ENCODE measurements at regions not wholly inside any gene's neighbourhood (a gene's known extent, or its start where the extent isn't known, plus 50 kb on each side); places are given as distances from the start of the nearest gene placed in this dataset.
"Not testable (repeated sequence)": the region's sequence is repeated elsewhere in the genome, so short reads cannot be mapped to it uniquely, and the experiment has no call there.

DNA sequence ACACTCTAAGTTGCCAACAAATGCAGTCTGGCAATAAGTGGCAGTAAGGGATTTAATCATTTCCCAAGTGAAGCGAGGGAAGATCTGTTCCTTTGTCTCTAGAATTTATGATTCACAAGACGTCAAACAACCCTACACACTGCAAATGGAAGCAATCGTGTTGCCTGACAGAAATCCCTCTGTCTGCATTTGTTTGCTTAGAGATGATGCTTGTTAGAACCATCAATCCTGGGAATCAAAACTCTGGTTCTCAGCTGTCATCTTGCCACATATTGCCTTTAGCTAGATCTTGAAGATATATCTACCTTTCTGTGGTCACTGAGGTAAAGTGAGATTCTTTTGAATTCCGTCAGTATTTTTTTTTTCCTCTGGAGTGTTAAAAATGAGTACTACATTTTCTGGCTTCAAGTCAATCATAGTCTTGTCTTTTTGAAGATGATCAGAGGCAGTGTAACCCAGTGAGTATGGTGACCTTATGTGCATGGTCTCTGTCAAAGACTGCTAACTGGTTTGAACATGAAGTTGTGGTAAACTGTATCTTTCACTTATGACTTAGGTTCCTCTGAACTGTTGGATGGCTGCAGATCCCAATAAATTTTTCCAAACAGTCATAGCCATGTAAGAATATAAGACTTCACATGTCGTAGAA lies 106.4 kb upstream of the STARD4 start:
- H3K4me1 Mint-ChIP-seq (ENCODE audit: low read depth) = peaks cover 9% of the 10 kb centered on the region
- no peaks in the 10 kb centered on the region for H3K9me3 Mint-ChIP-seq
- no peak overlapping the region for H3K27ac Mint-ChIP-seq
- intact Hi-C loops (cut with micrococcal nuclease) = no loop called here
- no peaks in the 10 kb centered on the region for H3K36me3 Mint-ChIP-seq (ENCODE audit: low read depth)
- DNase-seq (ENCODE audit: low spot score) = no peak
- H3K27me3 Mint-ChIP-seq (ENCODE audit: insufficient read depth) = peaks cover 19% of the 10 kb centered on the region
- no peak overlapping the region for H3K4me3 Mint-ChIP-seq

DNA sequence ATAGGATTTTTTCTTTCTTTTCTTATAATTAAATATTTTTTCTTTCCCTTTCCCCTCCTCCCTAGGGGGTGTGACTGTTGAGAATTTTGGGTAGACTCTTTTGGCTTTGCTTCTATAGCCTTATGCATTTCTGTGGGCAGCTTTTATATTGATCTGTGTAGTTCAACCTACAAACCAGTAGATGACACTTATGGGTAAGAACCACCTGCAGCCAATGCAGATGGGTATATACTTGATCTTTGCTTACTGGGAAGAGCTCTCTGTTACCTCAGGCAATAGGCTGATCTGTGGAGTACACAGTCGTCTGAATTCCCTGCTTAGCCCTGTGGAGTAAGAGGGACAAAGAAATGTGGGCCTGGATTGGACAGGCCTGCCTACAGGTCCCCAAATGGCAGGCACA lies 102.7 kb upstream of the STARD4 start:
- peaks cover 19% of the 10 kb centered on the region for H3K27me3 Mint-ChIP-seq (ENCODE audit: insufficient read depth)
- peaks cover 4% of the 10 kb centered on the region for H3K9me3 Mint-ChIP-seq
- no peak overlapping the region for H3K4me3 Mint-ChIP-seq
- H3K27ac Mint-ChIP-seq = no peak overlapping the region
- H3K4me1 Mint-ChIP-seq (ENCODE audit: low read depth) = peaks cover 9% of the 10 kb centered on the region
- no peaks in the 10 kb centered on the region for H3K36me3 Mint-ChIP-seq (ENCODE audit: low read depth)
- DNase-seq (ENCODE audit: low spot score) = no peak
- intact Hi-C loops (cut with micrococcal nuclease) = no loop called here

DNA sequence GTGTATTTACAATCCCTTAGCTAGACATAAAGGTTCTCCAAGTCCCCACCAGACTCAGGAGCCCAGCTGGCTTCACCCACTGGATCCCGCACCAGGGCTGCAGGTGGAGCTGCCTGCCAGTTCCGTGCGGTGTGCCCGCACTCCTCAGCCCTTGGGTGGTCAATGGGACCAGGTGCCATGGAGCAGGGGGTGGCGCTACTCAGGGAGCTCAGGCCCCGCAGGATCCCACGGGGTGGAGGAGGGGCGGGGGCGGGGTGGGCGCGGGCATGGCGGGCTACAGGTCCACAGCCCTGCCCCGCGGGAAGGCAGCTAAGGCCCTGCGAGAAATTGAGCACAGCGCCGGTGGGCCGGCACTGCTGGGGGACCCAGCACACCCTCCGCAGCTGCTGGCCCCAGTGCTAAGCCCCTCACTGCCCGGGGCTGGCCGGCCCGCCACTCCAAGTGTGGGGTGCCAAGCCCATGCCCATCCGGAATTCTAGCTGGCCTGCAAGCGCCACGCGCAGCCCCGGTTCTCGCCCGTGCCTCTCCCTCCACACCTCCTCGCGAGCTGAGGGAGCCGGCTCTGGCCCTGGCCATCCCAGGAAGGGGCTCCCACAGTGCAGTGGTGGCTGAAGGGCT lies 99.8 kb upstream of the STARD4 start:
- H3K27ac Mint-ChIP-seq; H3K4me3 Mint-ChIP-seq; DNase-seq (ENCODE audit: low spot score); H3K9me3 Mint-ChIP-seq; H3K36me3 Mint-ChIP-seq (ENCODE audit: low read depth); H3K4me1 Mint-ChIP-seq (ENCODE audit: low read depth); intact Hi-C loops (cut with micrococcal nuclease): not testable (repeated sequence)
- peaks cover 10% of the 10 kb centered on the region for H3K27me3 Mint-ChIP-seq (ENCODE audit: insufficient read depth)

DNA sequence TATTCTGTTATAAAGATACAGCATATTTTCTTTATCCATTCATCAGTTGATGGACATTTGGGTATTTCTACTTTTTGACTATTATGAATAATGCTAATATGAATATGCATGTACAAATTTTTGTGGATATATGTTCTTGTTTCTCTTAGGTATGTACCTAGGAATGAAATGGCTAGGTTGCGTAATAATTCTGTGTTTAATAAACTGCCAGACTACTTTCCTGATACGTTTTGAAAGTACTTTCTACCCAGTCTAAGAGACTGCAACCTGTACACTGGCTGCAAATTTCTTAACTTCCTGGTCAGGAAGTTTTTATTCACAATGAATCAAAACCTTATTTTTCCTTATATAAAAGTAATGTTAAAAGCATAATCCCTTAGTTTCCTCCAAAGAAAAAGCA lies 93.9 kb upstream of the STARD4 start:
- DNase-seq (ENCODE audit: low spot score) = no peak
- intact Hi-C loops (cut with micrococcal nuclease) = no loop called here
- Mint-ChIP-seq H3K4me3 (no peak overlapping the region), H3K27me3 (ENCODE audit: insufficient read depth) (peaks cover 3% of the 10 kb centered on the region), H3K27ac (no peak overlapping the region), H3K4me1 (ENCODE audit: low read depth) (no peaks in the 10 kb centered on the region), H3K9me3 (peaks cover 4% of the 10 kb centered on the region), H3K36me3 (ENCODE audit: low read depth) (no peaks in the 10 kb centered on the region)

DNA sequence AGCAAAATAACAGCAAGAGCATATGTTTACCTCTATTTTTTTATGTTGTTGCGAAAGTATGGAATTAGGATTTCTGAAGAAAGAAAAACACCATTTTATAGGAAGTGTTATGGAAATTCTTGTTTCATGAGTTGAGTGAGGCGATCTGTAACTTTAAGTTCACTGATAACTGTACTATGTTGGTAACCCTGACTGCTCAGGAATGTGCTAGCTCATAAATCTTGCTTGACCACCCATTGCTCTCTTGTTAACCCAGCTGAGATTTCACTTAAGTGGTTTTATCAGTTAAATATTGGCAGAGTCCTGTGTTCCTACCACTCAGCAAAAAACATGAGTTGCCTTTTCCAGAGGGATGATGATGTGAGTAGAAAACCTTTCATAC lies 91.1 kb upstream of the STARD4 start:
- H3K4me3 Mint-ChIP-seq = no peak overlapping the region
- no peak for DNase-seq (ENCODE audit: low spot score)
- no peak overlapping the region for H3K27ac Mint-ChIP-seq
- peaks cover 3% of the 10 kb centered on the region for H3K27me3 Mint-ChIP-seq (ENCODE audit: insufficient read depth)
- no peaks in the 10 kb centered on the region for H3K36me3 Mint-ChIP-seq (ENCODE audit: low read depth)
- intact Hi-C loops (cut with micrococcal nuclease) = no loop called here
- H3K9me3 Mint-ChIP-seq = no peaks in the 10 kb centered on the region
- H3K4me1 Mint-ChIP-seq (ENCODE audit: low read depth) = no peaks in the 10 kb centered on the region

DNA sequence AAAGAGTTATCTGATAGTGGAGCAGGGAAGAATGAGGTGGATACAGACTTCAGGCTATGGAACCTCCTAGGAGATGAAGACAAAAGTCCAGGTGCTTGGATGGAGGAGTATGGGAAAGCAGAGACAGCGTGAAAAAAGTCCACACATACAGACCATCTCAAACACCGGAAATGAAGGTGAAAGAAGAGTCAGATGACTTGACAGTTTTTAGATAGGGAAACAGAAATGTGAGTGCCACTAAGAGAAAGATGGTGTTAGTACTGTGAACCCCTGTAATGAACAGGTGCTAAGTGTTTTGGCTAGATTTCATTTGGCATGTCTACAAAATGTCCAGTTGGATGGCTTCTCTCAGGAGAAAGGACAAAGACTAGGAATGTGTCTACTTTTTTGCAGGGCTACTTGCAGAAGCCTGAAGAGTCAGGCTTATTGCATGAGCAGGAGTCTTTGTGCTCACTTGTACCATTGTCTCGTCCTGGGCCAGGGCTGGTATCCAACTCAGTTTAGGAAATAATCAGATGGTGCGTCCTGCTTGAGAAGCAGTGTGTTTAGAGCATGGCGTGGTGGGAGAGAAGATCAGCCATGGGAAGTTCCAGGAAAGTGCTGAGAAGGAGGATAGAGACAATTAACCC lies 90.6 kb upstream of the STARD4 start:
- intact Hi-C loops (cut with micrococcal nuclease) = no loop called here
- H3K4me1 Mint-ChIP-seq (ENCODE audit: low read depth) = no peaks in the 10 kb centered on the region
- H3K27ac Mint-ChIP-seq = no peak overlapping the region
- H3K27me3 Mint-ChIP-seq (ENCODE audit: insufficient read depth) = peaks cover 6% of the 10 kb centered on the region
- H3K36me3 Mint-ChIP-seq (ENCODE audit: low read depth) = no peaks in the 10 kb centered on the region
- no peak for DNase-seq (ENCODE audit: low spot score)
- no peaks in the 10 kb centered on the region for H3K9me3 Mint-ChIP-seq
- no peak overlapping the region for H3K4me3 Mint-ChIP-seq

DNA sequence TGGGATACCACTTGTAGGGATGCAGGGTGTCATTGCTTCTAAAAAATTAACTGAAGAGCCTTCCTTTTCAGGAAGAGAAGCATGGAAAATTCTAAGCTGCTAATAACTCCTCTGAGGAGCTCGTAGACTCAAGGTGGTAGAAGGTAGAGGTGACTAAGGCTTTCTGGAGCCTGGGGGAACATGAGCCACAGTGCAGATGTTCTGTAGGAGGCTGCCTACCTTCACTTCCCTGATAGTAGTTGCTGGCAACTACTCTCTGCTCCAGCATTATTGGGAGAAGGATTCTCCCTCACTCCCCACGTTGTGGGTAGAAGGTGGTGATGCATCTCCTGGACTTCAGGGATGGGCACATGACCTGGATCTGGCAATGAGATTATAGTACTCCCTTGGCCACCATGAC lies 86.7 kb upstream of the STARD4 start:
- Mint-ChIP-seq H3K4me3 (no peak overlapping the region), H3K36me3 (ENCODE audit: low read depth) (no peaks in the 10 kb centered on the region), H3K27me3 (ENCODE audit: insufficient read depth) (peaks cover 6% of the 10 kb centered on the region), H3K9me3 (peaks cover 5% of the 10 kb centered on the region), H3K4me1 (ENCODE audit: low read depth) (no peaks in the 10 kb centered on the region), H3K27ac (no peak overlapping the region)
- intact Hi-C loops (cut with micrococcal nuclease) = no loop called here
- no peak for DNase-seq (ENCODE audit: low spot score)

DNA sequence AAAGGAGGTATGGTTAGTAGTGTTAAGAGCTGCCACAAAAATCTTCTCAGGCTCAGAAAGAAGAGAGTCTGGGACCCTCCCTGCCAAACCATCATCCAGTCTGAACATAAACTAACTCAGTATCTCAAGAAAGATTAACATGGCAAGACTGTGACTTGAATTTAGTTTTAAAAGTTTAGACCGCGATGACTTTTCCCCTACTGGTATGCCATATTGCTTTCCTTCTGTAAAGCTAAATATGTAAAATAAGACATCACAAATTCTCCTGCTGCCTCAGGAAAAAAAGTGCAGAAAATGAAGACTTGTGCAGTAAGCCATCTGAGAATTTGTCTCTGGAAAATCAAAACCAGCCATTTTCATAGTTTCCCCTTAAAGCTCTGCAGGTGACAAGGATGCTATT lies 85.2 kb upstream of the STARD4 start:
- no peaks in the 10 kb centered on the region for H3K4me1 Mint-ChIP-seq (ENCODE audit: low read depth)
- H3K27ac Mint-ChIP-seq = no peak overlapping the region
- intact Hi-C loops (cut with micrococcal nuclease) = no loop called here
- DNase-seq (ENCODE audit: low spot score) = no peak
- peaks cover 6% of the 10 kb centered on the region for H3K27me3 Mint-ChIP-seq (ENCODE audit: insufficient read depth)
- H3K9me3 Mint-ChIP-seq = peaks cover 5% of the 10 kb centered on the region
- H3K4me3 Mint-ChIP-seq = no peak overlapping the region
- H3K36me3 Mint-ChIP-seq (ENCODE audit: low read depth) = no peaks in the 10 kb centered on the region

DNA sequence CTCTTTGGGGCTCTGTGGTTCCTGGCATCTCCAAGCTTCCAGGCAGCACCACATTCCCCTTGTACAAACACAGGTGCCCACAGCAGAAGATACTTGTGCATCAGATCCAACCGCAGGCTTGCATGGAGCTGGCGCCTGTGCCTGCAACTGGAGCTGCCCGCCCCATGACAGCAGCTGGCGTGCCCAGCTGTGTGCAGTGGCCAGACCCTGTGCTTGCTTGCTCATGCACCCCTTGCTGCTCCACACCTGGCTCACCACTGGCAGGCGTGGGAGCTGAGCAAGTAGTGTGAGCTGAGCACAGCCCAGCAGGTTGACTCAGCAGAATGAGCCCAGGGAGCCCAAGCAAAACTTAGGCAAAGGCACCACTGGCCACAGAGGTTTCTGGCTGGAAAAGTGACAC lies 84.4 kb upstream of the STARD4 start:
- Mint-ChIP-seq H3K4me1 (ENCODE audit: low read depth) (no peaks in the 10 kb centered on the region), H3K27me3 (ENCODE audit: insufficient read depth) (peaks cover 3% of the 10 kb centered on the region), H3K4me3 (no peak overlapping the region), H3K9me3 (peaks cover 5% of the 10 kb centered on the region), H3K27ac (no peak overlapping the region), H3K36me3 (ENCODE audit: low read depth) (no peaks in the 10 kb centered on the region)
- DNase-seq (ENCODE audit: low spot score) = no peak
- intact Hi-C loops (cut with micrococcal nuclease) = no loop called here

DNA sequence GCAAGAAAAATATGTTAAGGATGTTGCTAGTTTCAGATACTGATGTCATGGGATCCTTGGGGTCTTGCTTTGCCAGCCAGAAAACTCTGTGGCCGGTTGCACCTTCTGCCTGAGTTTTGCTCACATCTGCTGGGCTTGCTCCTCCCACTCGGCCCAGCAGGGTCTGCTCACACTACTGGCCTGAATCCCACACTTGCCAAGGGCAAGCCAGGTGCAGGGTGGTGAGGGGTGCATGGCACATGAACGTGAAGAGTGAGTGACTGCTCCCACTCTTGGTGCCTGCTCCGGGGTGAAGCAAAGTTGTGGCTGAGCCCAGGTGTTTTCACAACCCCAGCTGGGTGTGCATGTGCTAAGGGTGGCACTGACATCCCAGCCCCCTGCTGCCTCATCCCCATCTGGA lies 83.1 kb upstream of the STARD4 start:
- H3K27me3 Mint-ChIP-seq (ENCODE audit: insufficient read depth) = peaks cover 4% of the 10 kb centered on the region
- no peaks in the 10 kb centered on the region for H3K36me3 Mint-ChIP-seq (ENCODE audit: low read depth)
- H3K4me3 Mint-ChIP-seq = no peak overlapping the region
- peaks cover 5% of the 10 kb centered on the region for H3K9me3 Mint-ChIP-seq
- intact Hi-C loops (cut with micrococcal nuclease) = no loop called here
- H3K27ac Mint-ChIP-seq = no peak overlapping the region
- DNase-seq (ENCODE audit: low spot score) = no peak
- no peaks in the 10 kb centered on the region for H3K4me1 Mint-ChIP-seq (ENCODE audit: low read depth)

DNA sequence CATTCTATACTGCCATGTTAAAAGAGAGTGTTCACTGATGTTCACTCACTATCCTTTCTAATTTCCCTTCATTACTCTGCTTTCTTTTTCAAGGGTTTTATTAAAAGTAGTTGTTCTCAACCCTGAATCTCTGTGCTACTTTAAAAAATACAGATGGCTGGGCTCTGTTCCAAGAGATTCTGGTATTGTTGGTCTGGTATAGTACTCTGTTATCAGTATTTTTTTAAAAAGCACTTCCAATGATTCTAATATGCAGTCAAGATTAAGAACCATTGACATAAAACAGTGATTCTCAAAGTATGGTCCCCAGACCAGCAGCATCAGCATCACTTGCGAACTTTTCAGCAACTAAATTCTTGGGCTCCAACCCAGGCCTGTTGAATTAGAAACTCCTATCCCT lies 77.0 kb upstream of the STARD4 start:
- H3K36me3 Mint-ChIP-seq (ENCODE audit: low read depth) = no peaks in the 10 kb centered on the region
- H3K4me1 Mint-ChIP-seq (ENCODE audit: low read depth) = peaks cover 24% of the 10 kb centered on the region
- no peak for DNase-seq (ENCODE audit: low spot score)
- no peak overlapping the region for H3K4me3 Mint-ChIP-seq
- no peak overlapping the region for H3K27ac Mint-ChIP-seq
- peaks cover 5% of the 10 kb centered on the region for H3K9me3 Mint-ChIP-seq
- H3K27me3 Mint-ChIP-seq (ENCODE audit: insufficient read depth) = peaks cover 2% of the 10 kb centered on the region
- intact Hi-C loops (cut with micrococcal nuclease) = no loop called here

DNA sequence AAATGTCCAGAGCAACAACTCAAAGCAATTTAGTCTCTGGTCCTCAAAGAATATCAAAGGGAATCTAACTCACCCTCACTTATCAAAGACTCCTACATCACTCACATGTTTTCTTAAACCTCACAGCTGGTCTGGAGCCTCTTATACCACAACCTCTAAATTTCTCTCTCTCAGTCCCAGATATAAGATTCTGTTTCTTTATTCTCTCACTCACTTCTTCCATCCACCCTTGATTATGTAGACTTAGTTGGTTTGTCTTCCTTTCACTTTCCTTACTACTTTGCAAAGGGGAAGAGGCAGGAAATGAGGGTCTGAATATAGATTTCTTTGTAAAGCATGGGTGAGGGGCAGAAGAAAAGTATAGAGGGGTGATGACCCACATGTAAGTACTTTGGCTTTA lies 75.4 kb upstream of the STARD4 start:
- Mint-ChIP-seq H3K27me3 (ENCODE audit: insufficient read depth) (peaks cover 2% of the 10 kb centered on the region), H3K4me3 (no peak overlapping the region), H3K36me3 (ENCODE audit: low read depth) (no peaks in the 10 kb centered on the region), H3K27ac (no peak overlapping the region), H3K4me1 (ENCODE audit: low read depth) (peaks cover 29% of the 10 kb centered on the region), H3K9me3 (peaks cover 5% of the 10 kb centered on the region)
- no peak for DNase-seq (ENCODE audit: low spot score)
- intact Hi-C loops (cut with micrococcal nuclease) = no loop called here

DNA sequence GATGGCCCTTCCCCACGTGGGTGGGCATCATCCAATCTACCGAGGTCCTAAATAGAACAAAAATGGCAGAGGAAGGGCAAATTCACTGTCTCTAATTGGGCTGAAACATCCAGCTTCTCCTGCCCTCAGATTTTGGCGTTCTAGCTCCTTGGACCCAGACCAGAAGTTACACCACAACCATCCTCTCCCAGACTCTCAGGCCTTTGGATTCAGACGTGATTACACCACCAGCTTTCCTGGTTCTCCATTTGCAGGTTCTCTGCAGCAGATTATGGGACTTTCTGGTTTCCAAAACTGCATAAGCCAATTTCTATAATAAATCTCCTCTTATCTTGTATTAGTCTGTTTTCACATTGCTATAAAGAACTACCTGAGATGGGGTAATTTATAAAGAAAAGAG lies 73.6 kb upstream of the STARD4 start:
- no peak for DNase-seq (ENCODE audit: low spot score)
- Mint-ChIP-seq H3K4me1 (ENCODE audit: low read depth) (peaks cover 29% of the 10 kb centered on the region), H3K27ac (no peak overlapping the region), H3K9me3 (peaks cover 5% of the 10 kb centered on the region), H3K27me3 (ENCODE audit: insufficient read depth) (no peaks in the 10 kb centered on the region), H3K36me3 (ENCODE audit: low read depth) (no peaks in the 10 kb centered on the region), H3K4me3 (no peak overlapping the region)
- intact Hi-C loops (cut with micrococcal nuclease) = loop anchor here (2.0 kb wide), 1 partner anchor 35 kb away; no protein-coding TSS in a partner anchor
